Subcutaneous abdominal adipose tissue (tissue), 5 donors: ENCODE measurements at regions not wholly inside any gene's neighbourhood (a gene's known extent, or its start where the extent isn't known, plus 50 kb on each side); places are given as distances from the start of the nearest gene placed in this dataset.

Experiments used
- H3K27ac ChIP-seq: one replicate; pipeline ENCODE4 v1.7.0; 2013; ENCODE audit warnings: low read depth, mild to moderate bottlenecking, inconsistent platforms, low read length, moderate library complexity
- H3K27me3 ChIP-seq, 5 donors: one replicate each; pipeline ENCODE4 v1.7.0; 2013; ENCODE audit warnings: low read length in 5 of 5, inconsistent platforms in 1 of 5; ENCODE audit not compliant: control insufficient read depth in 5 of 5, insufficient read depth in 4 of 5
- H3K36me3 ChIP-seq, 5 donors: one replicate each; pipeline ENCODE4 v1.7.0; 2013; ENCODE audit warnings: low read length in 5 of 5; ENCODE audit not compliant: control insufficient read depth in 5 of 5, insufficient read depth in 5 of 5
- H3K4me1 ChIP-seq, 5 donors: one replicate each; pipeline ENCODE4 v1.7.0; 2013; ENCODE audit warnings: low read length in 5 of 5, mild to moderate bottlenecking in 3 of 5, moderate library complexity in 1 of 5; ENCODE audit not compliant: control insufficient read depth in 5 of 5, insufficient read depth in 5 of 5
- H3K4me3 ChIP-seq, 5 donors: one replicate each; pipeline ENCODE4 v1.7.0; 2013; ENCODE audit warnings: low read length in 5 of 5, low read depth in 1 of 5
- H3K9ac ChIP-seq, 5 donors: one replicate each; pipeline ENCODE4 v1.7.0; 2013; ENCODE audit warnings: low read length in 5 of 5, mild to moderate bottlenecking in 4 of 5, moderate library complexity in 3 of 5
- H3K9me3 ChIP-seq, 5 donors: one replicate each; pipeline ENCODE4 v1.7.0; 2013; ENCODE audit warnings: low read length in 5 of 5; ENCODE audit not compliant: control insufficient read depth in 5 of 5
- donor health status: healthy.
- donor health status: healthy.
- donor health status: healthy.
- donor health status: healthy.
- donor health status: healthy.

DNA sequence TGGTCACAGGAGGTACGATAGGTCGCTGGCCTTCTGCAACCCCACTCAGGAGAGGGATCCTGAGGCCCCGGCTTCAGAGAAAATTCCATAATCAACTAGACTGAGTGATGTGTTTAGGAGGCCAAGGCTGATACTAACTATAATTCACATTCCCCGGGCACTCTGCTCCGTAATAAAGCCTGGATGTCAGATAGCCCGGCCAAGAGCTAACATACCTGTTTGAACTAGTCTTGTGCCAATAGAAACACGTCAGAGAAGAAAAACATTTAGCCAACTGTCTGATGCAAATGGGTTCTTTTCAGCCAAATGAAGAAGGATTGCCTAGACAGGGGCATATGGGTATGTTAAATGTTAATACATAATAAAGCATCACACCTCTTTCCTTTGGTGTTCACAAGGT, 204.2 kb downstream of the TSHZ3 start:
- Histone ChIP-seq H3K9me3 (no peaks in the 10 kb centered on the region), H3K4me1 (peaks cover 0 to 7% (median 5%) of the 10 kb centered on the region in 5 donors), H3K27ac (no peak overlapping the region), H3K27me3 (peaks cover 0 to 2% (median 0%) of the 10 kb centered on the region in 5 donors), H3K9ac (no peak overlapping the region), H3K36me3 (no peaks in the 10 kb centered on the region), H3K4me3 (no peak overlapping the region)

DNA sequence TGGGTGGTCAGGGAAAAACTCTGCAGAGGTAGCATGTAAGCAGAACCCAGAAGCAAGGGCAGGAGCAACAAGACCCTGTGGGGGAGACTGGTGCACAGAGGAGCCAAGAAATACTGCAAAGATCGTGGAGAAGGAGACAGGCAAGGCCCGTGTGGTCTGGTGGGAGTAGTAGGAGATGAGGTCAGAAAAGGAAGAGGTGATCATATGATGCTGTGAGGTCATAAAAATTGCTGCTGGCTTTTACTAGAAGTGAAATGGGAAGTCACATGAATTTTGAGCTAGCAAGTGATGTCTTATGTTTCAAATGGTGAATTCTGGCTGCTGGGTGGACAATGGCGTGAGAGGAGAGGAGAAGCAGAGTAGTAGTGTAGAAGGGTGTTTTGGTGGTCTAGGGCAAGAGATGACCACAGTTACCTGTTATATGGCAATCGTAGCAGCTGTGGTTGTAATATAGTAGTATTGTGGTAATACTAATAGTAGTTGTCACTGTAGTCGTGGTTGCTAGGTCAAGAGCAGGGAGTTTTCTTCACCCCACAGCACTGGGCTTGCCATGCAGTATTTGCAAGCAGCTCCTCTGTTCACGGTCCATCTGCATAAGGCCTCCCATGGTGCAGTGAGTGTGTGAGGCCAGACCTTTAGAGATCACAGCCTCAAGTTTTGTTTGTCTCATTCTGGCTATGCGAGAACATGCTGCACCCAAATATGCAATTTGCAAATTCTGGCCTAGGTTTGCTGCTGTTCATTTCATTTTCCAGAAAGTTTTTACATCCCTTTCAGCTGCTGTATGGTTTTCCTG, 205.0 kb downstream of the TSHZ3 start:
- Histone ChIP-seq H3K4me3 (no peak overlapping the region), H3K9me3 (no peaks in the 10 kb centered on the region), H3K27ac (no peak overlapping the region), H3K9ac (no peak overlapping the region), H3K4me1 (peaks cover 0 to 7% (median 5%) of the 10 kb centered on the region in 5 donors), H3K27me3 (peaks cover 0 to 2% (median 0%) of the 10 kb centered on the region in 5 donors), H3K36me3 (no peaks in the 10 kb centered on the region)

DNA sequence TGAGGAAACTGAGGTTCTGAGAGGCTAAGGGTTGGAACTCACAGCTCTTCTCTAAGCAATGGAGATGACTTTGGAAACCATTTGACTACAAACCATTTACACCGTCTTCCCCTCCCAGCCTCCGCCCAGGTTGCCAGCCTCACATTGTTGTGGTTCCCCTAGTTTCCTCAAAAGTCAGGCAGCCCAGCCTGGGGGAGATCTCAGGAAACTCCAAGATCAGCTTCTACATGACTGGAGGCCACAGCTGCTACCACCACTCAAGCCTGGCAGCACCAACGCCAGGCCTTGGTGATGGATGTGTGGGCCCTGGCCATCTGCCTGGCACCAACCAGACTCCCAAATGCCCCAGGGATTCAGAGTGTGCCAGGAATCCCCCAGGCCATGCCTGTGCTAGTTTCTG, 207.9 kb downstream of the TSHZ3 start:
- peaks cover 0 to 3% (median 0%) of the 10 kb centered on the region in 5 donors for H3K9me3 ChIP-seq
- no peak overlapping the region for H3K27ac ChIP-seq
- peaks cover 0 to 6% (median 5%) of the 10 kb centered on the region in 5 donors for H3K4me1 ChIP-seq
- H3K36me3 ChIP-seq, result no peaks in the 10 kb centered on the region
- peaks cover 0 to 2% (median 0%) of the 10 kb centered on the region in 5 donors for H3K27me3 ChIP-seq
- H3K4me3 ChIP-seq, result no peak overlapping the region
- H3K9ac ChIP-seq, result no peak overlapping the region

DNA sequence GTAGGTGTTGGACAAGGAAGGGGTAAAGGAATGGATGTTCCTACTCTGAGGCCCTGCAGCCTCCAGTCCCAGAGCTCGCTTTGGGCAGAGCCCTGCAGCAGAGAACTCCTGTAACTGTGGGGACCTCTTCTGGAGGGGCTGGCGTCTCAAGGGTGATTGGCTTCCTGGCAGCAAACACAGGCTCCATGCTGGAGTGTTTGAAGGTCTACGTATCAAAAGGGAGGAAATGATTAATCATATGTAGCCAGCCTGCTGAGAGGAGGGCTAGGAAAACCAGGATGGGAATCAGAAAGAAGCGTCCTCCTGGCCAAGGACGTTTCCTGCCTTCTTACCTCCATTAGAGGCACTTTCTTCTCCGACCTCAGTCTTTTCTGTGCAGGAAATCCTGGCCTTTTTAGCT, 208.5 kb downstream of the TSHZ3 start:
- peaks cover 0 to 3% (median 0%) of the 10 kb centered on the region in 5 donors for H3K9me3 ChIP-seq
- H3K4me3 ChIP-seq, result no peak overlapping the region
- no peak overlapping the region for H3K27ac ChIP-seq

DNA sequence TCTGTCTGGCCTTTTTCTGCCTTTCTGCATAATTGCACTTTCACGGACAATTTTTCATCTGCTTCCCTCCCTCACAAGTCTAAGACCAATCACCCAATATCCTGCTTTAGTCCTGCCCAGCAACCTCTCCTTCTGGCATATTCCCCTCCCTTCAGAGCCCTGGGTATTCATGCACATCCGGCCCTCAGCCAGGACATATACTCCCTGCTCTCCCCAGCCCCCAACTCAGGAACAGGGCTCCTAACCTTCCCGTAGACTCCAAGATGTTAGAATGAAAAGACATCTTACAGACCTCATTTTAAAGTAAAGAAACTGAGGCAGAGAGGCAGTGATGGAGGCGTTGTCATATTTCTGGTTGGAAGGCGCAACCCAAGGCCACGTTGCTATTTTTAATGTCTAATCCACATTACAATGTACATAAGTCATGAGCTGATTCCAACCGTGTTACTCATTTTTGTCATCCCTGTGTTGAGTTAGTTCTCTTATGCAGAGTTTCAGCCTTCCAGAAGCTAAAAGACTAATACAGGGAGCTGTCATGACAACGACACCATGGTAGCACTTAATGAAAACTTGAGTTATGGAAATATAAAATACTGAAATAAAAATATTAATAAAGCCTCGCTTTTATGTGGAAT, 209.2 kb downstream of the TSHZ3 start:
- Histone ChIP-seq H3K4me3 (no peak overlapping the region), H3K36me3 (no peaks in the 10 kb centered on the region), H3K9ac (no peak overlapping the region), H3K4me1 (no peaks in the 10 kb centered on the region), H3K9me3 (peaks cover 0 to 3% (median 0%) of the 10 kb centered on the region in 5 donors), H3K27me3 (peaks cover 0 to 2% (median 0%) of the 10 kb centered on the region in 5 donors), H3K27ac (no peak overlapping the region)

More for the DNA sequence above, 208.5 kb downstream of the TSHZ3 start:
- Histone ChIP-seq H3K27me3 (peaks cover 0 to 2% (median 0%) of the 10 kb centered on the region in 5 donors), H3K9ac (no peak overlapping the region), H3K4me1 (peaks cover 0 to under 1% (median 0%) of the 10 kb centered on the region in 5 donors), H3K36me3 (no peaks in the 10 kb centered on the region)

DNA sequence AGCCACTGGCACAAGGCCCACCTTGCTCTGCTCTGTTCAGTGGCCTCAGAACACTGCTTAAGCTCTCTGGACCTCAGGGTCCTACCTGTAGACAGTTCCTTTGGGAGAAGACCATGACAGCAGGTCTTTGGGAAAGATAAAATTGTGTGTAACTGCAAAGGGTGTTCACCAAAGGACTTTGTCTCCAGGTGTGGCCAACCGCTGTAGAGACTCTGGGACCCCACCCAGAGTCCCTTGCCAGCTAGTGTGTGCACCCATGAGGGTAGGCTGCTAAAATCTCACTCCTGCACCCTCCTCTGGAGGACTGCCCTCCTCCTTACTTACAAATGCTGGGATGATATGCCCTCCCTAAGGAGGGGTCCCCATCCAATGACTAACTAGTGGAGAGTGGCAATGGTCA, 211.2 kb downstream of the TSHZ3 start:
- Histone ChIP-seq H3K4me3 (no peak overlapping the region), H3K4me1 (no peaks in the 10 kb centered on the region), H3K9me3 (peaks cover 0 to 3% (median 0%) of the 10 kb centered on the region in 5 donors), H3K27ac (no peak overlapping the region), H3K9ac (no peak overlapping the region), H3K27me3 (no peaks in the 10 kb centered on the region), H3K36me3 (no peaks in the 10 kb centered on the region)

DNA sequence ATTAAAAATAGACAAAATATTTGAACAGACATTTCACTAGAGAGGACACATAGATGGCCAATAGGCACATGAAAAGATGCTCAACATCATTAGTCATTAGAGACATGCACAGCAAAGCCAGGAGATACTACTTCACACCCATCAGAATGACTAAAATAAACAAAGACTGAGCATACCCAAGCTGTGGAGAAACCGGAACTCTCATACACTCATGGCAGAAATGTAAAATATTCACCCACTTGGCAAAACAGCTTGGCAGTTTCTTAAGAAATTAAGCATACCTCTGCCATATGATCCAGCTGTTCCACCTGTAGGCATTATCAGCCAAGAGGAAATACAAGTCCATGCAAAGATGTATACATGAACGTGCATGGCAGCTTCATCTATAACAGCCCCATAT, 213.4 kb downstream of the TSHZ3 start:
- H3K36me3 ChIP-seq, result no peaks in the 10 kb centered on the region
- no peaks in the 10 kb centered on the region for H3K27me3 ChIP-seq
- no peaks in the 10 kb centered on the region for H3K4me1 ChIP-seq
- H3K9me3 ChIP-seq, result peaks cover 0 to 3% (median 0%) of the 10 kb centered on the region in 5 donors
- no peak overlapping the region for H3K9ac ChIP-seq
- H3K27ac ChIP-seq, result no peak overlapping the region
- H3K4me3 ChIP-seq, result no peak overlapping the region

DNA sequence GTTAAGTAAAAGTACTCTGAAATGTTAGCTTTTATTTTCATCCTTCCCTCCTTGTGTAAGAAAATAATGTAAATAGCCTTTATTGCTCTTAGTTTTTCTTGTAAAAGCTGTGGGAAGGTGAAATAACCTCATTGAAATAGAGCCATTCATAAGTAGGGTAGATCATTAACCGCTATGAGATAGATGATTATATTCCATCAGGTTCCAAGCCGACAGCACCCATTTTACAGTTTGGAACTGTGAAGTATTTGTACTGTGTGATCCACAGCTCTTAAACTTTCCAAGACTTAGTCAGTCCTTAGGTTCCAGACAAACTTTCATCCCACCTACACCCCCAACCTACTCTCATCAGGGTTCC, 216.5 kb downstream of the TSHZ3 start:
- Histone ChIP-seq H3K9me3 (peaks cover 0 to 3% (median 0%) of the 10 kb centered on the region in 5 donors), H3K4me1 (no peaks in the 10 kb centered on the region), H3K4me3 (no peak overlapping the region), H3K36me3 (no peaks in the 10 kb centered on the region), H3K27ac (no peak overlapping the region), H3K27me3 (no peaks in the 10 kb centered on the region), H3K9ac (no peak overlapping the region)

DNA sequence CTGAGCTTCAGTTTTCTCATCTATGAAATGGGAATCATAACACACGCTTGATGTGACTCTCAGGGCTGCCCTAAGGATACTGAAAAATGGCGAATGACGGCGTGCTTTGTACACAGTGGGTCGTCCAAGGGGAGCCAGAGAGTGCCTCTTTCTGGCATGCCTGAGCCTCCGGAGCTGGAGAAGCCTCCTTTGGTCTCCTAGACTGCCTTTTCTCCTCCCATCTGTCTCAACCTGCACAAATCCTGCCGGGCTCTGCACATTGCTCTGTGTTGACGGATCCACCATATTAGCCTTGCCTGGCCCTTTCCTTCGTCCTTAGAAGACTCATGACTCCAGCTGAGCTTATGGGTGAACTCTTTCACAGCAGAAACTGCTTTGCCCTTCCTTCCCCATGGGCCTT, 220.9 kb downstream of the TSHZ3 start:
- no peaks in the 10 kb centered on the region for H3K27me3 ChIP-seq
- H3K4me3 ChIP-seq, result no peak overlapping the region
- no peak overlapping the region for H3K27ac ChIP-seq
- no peaks in the 10 kb centered on the region for H3K36me3 ChIP-seq
- no peaks in the 10 kb centered on the region for H3K9me3 ChIP-seq
- H3K9ac ChIP-seq, result no peak overlapping the region
- H3K4me1 ChIP-seq, result no peaks in the 10 kb centered on the region

DNA sequence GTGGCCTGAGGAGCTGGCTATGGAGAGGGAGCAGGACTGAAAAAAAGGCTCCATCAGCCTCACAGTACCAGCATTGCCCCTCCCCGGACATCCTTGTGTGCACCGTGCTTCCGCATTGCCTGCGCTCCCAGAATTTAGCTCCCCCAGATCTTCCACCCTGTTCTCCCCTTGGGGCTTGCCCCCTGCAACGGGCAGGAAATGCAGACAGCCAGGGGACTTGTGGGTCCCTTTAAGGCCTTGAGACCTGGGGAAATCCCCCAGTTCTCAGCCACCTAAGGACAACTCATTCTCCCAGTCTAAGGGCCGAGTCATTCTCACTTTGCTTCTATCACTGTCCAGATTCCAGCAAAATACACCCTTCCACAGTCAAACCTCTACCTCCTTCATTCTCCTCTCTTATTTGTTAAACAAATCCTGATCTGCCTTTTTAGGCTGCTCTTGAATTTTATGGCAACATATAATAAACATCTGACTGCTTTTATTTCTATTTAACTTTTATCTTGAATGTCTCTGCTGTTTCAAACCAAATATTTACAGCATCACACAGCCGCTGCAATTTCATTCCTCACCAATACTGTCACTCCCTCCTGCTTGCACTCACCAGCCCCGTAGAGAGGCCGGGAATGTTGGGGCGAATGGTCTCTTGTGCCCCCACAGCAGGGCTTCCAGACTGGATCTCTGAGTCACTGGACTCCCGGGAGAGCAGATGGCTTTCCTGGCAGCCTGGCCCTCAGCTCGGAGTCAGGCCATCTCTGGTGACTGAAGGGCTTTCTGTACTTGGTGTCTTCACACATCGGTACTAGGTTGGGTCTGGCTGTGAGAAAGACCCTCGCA, 221.9 kb downstream of the TSHZ3 start:
- no peaks in the 10 kb centered on the region for H3K4me1 ChIP-seq
- H3K9me3 ChIP-seq, result no peaks in the 10 kb centered on the region
- no peaks in the 10 kb centered on the region for H3K27me3 ChIP-seq
- H3K9ac ChIP-seq, result no peak overlapping the region
- no peak overlapping the region for H3K4me3 ChIP-seq
- no peaks in the 10 kb centered on the region for H3K36me3 ChIP-seq
- H3K27ac ChIP-seq, result no peak overlapping the region
